ENCODE measurements at regions not wholly inside any gene's neighbourhood (a gene's known extent, or its start where the extent isn't known, plus 50 kb on each side); places are given as distances from the start of the nearest gene placed in this dataset.

- TF ChIP-seq POLR2A (IDR thresholded peaks at IDR 0.05) (no peak), CTCF (IDR thresholded peaks at IDR 0.05) (no peak)
Measured at GRCh38 chr9:571066-571465, 270.4 kb upstream of the DMRT1 start.

Data from body of pancreas (tissue), 4 donors.